ENCODE measurements at regions not wholly inside any gene's neighbourhood (a gene's known extent, or its start where the extent isn't known, plus 50 kb on each side); places are given as distances from the start of the nearest gene placed in this dataset.

DNA sequence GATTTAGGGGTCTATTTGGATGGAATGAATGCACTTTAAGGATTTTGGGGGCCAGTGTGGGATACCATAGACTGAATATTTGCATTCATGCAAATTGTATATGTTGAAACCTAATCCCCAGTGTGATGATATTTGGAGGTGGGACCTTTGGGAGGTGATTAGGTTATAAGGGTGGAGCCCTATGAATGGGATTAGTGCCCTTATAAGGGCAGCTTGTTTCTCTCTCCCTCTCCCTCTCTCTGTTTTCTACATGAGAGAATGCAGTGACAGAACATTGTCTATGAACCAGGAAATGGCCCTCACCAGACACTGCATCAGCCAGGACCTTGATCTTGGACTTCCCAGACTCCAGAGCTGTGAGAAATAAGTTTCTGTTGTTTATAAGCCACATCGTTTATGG is 166.1 kb downstream of the MED10 start:
- Mint-ChIP-seq H3K36me3 (no peaks in the 10 kb centered on the region), H3K27ac (no peak overlapping the region), H3K27me3 (ENCODE audit: insufficient read depth, low read depth) (peaks cover 2% of the 10 kb centered on the region), H3K9me3 (peaks cover 4% of the 10 kb centered on the region), H3K4me1 (no peaks in the 10 kb centered on the region), H3K4me3 (no peak overlapping the region)
- TF ChIP-seq EZH2 (IDR thresholded peaks at IDR 0.05) (no peak), EZH2phosphoT487 (IDR thresholded peaks at IDR 0.05) (no peak)
- TF ChIP-seq, protein P1, sequence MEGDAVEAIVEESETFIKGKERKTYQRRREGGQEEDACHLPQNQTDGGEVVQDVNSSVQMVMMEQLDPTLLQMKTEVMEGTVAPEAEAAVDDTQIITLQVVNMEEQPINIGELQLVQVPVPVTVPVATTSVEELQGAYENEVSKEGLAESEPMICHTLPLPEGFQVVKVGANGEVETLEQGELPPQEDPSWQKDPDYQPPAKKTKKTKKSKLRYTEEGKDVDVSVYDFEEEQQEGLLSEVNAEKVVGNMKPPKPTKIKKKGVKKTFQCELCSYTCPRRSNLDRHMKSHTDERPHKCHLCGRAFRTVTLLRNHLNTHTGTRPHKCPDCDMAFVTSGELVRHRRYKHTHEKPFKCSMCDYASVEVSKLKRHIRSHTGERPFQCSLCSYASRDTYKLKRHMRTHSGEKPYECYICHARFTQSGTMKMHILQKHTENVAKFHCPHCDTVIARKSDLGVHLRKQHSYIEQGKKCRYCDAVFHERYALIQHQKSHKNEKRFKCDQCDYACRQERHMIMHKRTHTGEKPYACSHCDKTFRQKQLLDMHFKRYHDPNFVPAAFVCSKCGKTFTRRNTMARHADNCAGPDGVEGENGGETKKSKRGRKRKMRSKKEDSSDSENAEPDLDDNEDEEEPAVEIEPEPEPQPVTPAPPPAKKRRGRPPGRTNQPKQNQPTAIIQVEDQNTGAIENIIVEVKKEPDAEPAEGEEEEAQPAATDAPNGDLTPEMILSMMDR (IDR thresholded peaks at IDR 0.05), result no peak
- H3K4me2 ChIP-seq, result no peak overlapping the region
- no peaks in the 10 kb centered on the region for H3K36me3 ChIP-seq
- DNase-seq (ENCODE audit: low spot score), result no peak
- no peaks in the 10 kb centered on the region for H3K27me3 ChIP-seq
- no peak overlapping the region for H3K27ac ChIP-seq
- H2AFZ ChIP-seq (replicated peaks), result no peak overlapping the region
- no peaks in the 10 kb centered on the region for H3K9me3 ChIP-seq (ENCODE audit: low read depth)
- H3K79me2 ChIP-seq (ENCODE audit: low read depth), result no peaks in the 10 kb centered on the region
- no peaks in the 10 kb centered on the region for H4K20me1 ChIP-seq (ENCODE audit: low read depth)
- no peaks in the 10 kb centered on the region for H3F3A ChIP-seq (ENCODE audit: low read depth)
- no peak overlapping the region for H3K9ac ChIP-seq
- H3K4me3 ChIP-seq, result no peak overlapping the region
- H3K4me1 ChIP-seq, result no peaks in the 10 kb centered on the region

DNA sequence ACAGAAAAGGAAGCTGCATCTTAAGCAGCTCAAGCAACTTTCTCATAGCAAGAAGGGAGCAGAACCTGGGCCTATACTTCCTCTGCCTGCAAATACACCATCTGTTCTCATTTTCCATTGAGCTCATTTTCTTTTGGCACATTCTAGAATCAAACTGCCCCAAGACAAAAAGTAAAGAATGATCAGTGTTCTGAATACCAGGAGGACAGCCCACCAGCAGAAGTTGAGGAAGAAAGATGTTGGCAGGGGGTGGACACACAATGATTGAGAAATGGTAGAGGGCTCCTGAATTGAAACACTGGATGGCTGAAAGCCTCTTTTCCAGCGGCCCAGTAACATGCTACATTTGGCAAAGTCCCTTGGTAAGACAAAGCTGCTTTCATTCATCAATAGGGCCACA is 171.8 kb downstream of the MED10 start:
- DNase-seq (ENCODE audit: low spot score), result no peak
- no peaks in the 10 kb centered on the region for H4K20me1 ChIP-seq (ENCODE audit: low read depth)
- Mint-ChIP-seq H3K36me3 (no peaks in the 10 kb centered on the region), H3K4me1 (no peaks in the 10 kb centered on the region), H3K27me3 (ENCODE audit: insufficient read depth, low read depth) (peaks cover 9% of the 10 kb centered on the region), H3K4me3 (no peak overlapping the region), H3K9me3 (peaks cover 4% of the 10 kb centered on the region), H3K27ac (no peak overlapping the region)
- H3F3A ChIP-seq (ENCODE audit: low read depth), result no peaks in the 10 kb centered on the region
- H3K36me3 ChIP-seq, result no peaks in the 10 kb centered on the region
- no peak overlapping the region for H3K4me2 ChIP-seq
- H3K9me3 ChIP-seq (ENCODE audit: low read depth), result no peaks in the 10 kb centered on the region
- no peak for TF ChIP-seq EZH2 (IDR thresholded peaks at IDR 0.05)
- TF ChIP-seq, protein P1 (IDR thresholded peaks at IDR 0.05), result no peak
- no peak for TF ChIP-seq EZH2phosphoT487 (IDR thresholded peaks at IDR 0.05)
- no peaks in the 10 kb centered on the region for H3K4me1 ChIP-seq
- H3K79me2 ChIP-seq (ENCODE audit: low read depth), result no peaks in the 10 kb centered on the region
- H3K27ac ChIP-seq, result no peak overlapping the region
- no peak overlapping the region for H2AFZ ChIP-seq (replicated peaks)
- H3K9ac ChIP-seq, result no peak overlapping the region
- no peak overlapping the region for H3K4me3 ChIP-seq
- no peaks in the 10 kb centered on the region for H3K27me3 ChIP-seq

DNA sequence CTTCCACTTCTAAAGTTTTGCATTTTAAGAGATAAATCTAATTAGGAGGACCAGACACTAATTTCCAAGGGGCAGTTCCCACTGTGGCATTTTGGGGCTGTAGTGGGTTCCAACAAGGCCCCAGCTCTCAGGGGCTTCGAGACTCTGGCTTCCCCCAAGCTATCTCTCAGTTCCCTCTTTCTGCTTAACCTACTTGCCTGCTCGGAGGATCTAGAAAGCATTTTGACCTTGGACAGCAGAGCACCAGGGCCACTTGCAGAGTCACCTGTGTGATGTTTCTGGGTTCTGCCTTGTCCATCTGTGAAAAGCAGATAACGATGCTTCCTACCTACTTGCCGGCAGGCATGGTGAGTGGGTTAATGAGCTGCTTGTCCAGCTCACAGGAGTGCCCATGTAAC is 175.4 kb downstream of the MED10 start:
- H3K36me3 Mint-ChIP-seq, result no peaks in the 10 kb centered on the region
- Histone ChIP-seq H3K27me3 (no peaks in the 10 kb centered on the region), H3K9ac (no peak overlapping the region), H3K27ac (no peak overlapping the region), H3K4me1 (no peaks in the 10 kb centered on the region), H3K79me2 (ENCODE audit: low read depth) (no peaks in the 10 kb centered on the region), H3F3A (ENCODE audit: low read depth) (no peaks in the 10 kb centered on the region), H3K4me2 (no peak overlapping the region), H3K4me3 (no peak overlapping the region), H2AFZ (replicated peaks) (no peak overlapping the region), H3K36me3 (no peaks in the 10 kb centered on the region), H3K9me3 (ENCODE audit: low read depth) (no peaks in the 10 kb centered on the region), H4K20me1 (ENCODE audit: low read depth) (no peaks in the 10 kb centered on the region)
- no peaks in the 10 kb centered on the region for H3K4me1 Mint-ChIP-seq
- no peak overlapping the region for H3K4me3 Mint-ChIP-seq
- TF ChIP-seq, protein P1 (IDR thresholded peaks at IDR 0.05), result no peak
- TF ChIP-seq EZH2 (IDR thresholded peaks at IDR 0.05), result no peak
- TF ChIP-seq EZH2phosphoT487 (IDR thresholded peaks at IDR 0.05), result no peak
- H3K27me3 Mint-ChIP-seq (ENCODE audit: insufficient read depth, low read depth), result peaks cover 13% of the 10 kb centered on the region
- H3K9me3 Mint-ChIP-seq, result peaks cover 6% of the 10 kb centered on the region
- no peak for DNase-seq (ENCODE audit: low spot score)
- H3K27ac Mint-ChIP-seq, result no peak overlapping the region

Data from neural progenitor cell (in vitro differentiated cells).